ENCODE measurements at regions not wholly inside any gene's neighbourhood (a gene's known extent, or its start where the extent isn't known, plus 50 kb on each side); places are given as distances from the start of the nearest gene placed in this dataset.

- ATAC-seq: no peak
- Histone ChIP-seq H3K9me3 (no peaks in the 10 kb centered on the region), H3K27ac (no peak overlapping the region), H3K4me3 (no peak overlapping the region), H3K27me3 (no peaks in the 10 kb centered on the region), H3K36me3 (replicated peaks in 1 of 2; ENCODE audit: insufficient read depth in 1 of 2, low read depth in 2 of 2) (no peaks in the 10 kb centered on the region), H3K4me1 (peaks cover 23% of the 10 kb centered on the region)
- TF ChIP-seq CTCF (IDR thresholded peaks at IDR 0.05) (no peak), POLR2A (IDR thresholded peaks at IDR 0.05) (no peak)
- peak in 1 of 4 donors; percentile 8 for DNase-seq
- intact Hi-C loops (cut with DNase I): no loop called here
- 82 to 83% methylated on average over 27 of the region's 27 CpGs for WGBS, 2 donors
These were observed 67.0 kb upstream of the INPP5A start for GRCh38 chr10:132470410-132471124.

GRCh38 chr10:132471125-132471451, 66.5 kb upstream of the INPP5A start:
- Histone ChIP-seq H3K27me3 (no peaks in the 10 kb centered on the region), H3K9me3 (no peaks in the 10 kb centered on the region), H3K36me3 (replicated peaks in 1 of 2; ENCODE audit: insufficient read depth in 1 of 2, low read depth in 2 of 2) (no peaks in the 10 kb centered on the region), H3K4me3 (no peak overlapping the region), H3K27ac (no peak overlapping the region), H3K4me1 (peaks cover 23% of the 10 kb centered on the region)
- WGBS, 2 donors: 79% methylated on average over 4 of the region's 4 CpGs; no CpG with 5 or more reads in 1 of the 2 donors
- DNase-seq: no peak
- intact Hi-C loops (cut with DNase I): no loop called here
- TF ChIP-seq CTCF (IDR thresholded peaks at IDR 0.05) (no peak), POLR2A (IDR thresholded peaks at IDR 0.05) (no peak)
- no peak for ATAC-seq

GRCh38 chr10:132471484-132471883, 66.1 kb upstream of the INPP5A start:
- no peaks in the 10 kb centered on the region for H3K9me3 ChIP-seq
- ATAC-seq (no peak), DNase-seq (no peak)
- H3K4me3 ChIP-seq: no peak overlapping the region
- 94% methylated on average over 9 of the region's 9 CpGs for WGBS, 2 donors
- peaks cover 23% of the 10 kb centered on the region for H3K4me1 ChIP-seq
- no peaks in the 10 kb centered on the region for H3K36me3 ChIP-seq (replicated peaks in 1 of 2; ENCODE audit: insufficient read depth in 1 of 2, low read depth in 2 of 2)
- H3K27ac ChIP-seq: no peak overlapping the region
- H3K27me3 ChIP-seq: no peaks in the 10 kb centered on the region
- intact Hi-C loops (cut with DNase I): no loop called here
- no peak for TF ChIP-seq CTCF (IDR thresholded peaks at IDR 0.05)
- TF ChIP-seq POLR2A (IDR thresholded peaks at IDR 0.05): no peak

GRCh38 chr10:132475086-132475485, 62.5 kb upstream of the INPP5A start:
- WGBS, 2 donors: 62 to 70% methylated on average over 1 of the region's 1 CpG
- H3K4me1 ChIP-seq: no peaks in the 10 kb centered on the region
- no peaks in the 10 kb centered on the region for H3K36me3 ChIP-seq (replicated peaks in 1 of 2; ENCODE audit: insufficient read depth in 1 of 2, low read depth in 2 of 2)
- ATAC-seq: no peak
- H3K27ac ChIP-seq: no peak overlapping the region
- TF ChIP-seq POLR2A (IDR thresholded peaks at IDR 0.05) (no peak), CTCF (IDR thresholded peaks at IDR 0.05) (no peak)
- intact Hi-C loops (cut with DNase I): no loop called here
- no peaks in the 10 kb centered on the region for H3K27me3 ChIP-seq
- no peak overlapping the region for H3K4me3 ChIP-seq
- no peaks in the 10 kb centered on the region for H3K9me3 ChIP-seq
- no peak for DNase-seq
